OCI-LY3 (cell line): ENCODE measurements at regions not wholly inside any gene's neighbourhood (a gene's known extent, or its start where the extent isn't known, plus 50 kb on each side); places are given as distances from the start of the nearest gene placed in this dataset.

Source experiments
- CTCF ChIP-seq: fragments of 200-600, 300-600 bp; sonication (generic); IDR thresholded peaks from 2 replicates; pipeline ENCODE4 v1.5.1; 2014; ENCODE audit warnings: antibody characterized with exemption, low read length, low read depth
- EZH2phosphoT487 ChIP-seq: fragments of 200-600 bp; shearing (Covaris generic); IDR thresholded peaks from 2 replicates; pipeline ENCODE4 v1.6.1; 2018; ENCODE audit warnings: antibody characterized with exemption, mixed run types, low read depth

GRCh38 chr3:27859821-27860220 lies 137.7 kb upstream of the EOMES start:
- TF ChIP-seq CTCF (no peak), EZH2phosphoT487 (no peak)
